ENCODE measurements at regions not wholly inside any gene's neighbourhood (a gene's known extent, or its start where the extent isn't known, plus 50 kb on each side); places are given as distances from the start of the nearest gene placed in this dataset.

DNA sequence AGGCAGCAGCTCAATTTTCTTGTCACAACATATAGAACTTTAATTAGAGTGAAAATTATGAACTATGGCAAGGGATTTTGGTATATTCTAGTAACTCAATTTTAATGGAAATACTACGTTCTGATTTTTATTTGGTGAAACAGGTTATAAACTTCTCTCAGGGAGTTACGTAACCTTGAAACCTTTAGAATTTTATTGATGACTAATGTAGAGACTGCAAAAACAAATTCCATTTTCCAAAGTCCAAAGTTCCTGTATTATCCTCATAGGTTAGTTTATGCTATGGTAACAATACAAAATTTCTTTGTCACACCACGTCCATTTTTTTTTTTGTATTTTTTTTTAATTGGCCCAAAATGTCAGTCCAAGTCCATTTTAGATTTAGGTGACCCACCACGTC, 185.7 kb downstream of the KLF5 start:
- TF ChIP-seq, protein P1, sequence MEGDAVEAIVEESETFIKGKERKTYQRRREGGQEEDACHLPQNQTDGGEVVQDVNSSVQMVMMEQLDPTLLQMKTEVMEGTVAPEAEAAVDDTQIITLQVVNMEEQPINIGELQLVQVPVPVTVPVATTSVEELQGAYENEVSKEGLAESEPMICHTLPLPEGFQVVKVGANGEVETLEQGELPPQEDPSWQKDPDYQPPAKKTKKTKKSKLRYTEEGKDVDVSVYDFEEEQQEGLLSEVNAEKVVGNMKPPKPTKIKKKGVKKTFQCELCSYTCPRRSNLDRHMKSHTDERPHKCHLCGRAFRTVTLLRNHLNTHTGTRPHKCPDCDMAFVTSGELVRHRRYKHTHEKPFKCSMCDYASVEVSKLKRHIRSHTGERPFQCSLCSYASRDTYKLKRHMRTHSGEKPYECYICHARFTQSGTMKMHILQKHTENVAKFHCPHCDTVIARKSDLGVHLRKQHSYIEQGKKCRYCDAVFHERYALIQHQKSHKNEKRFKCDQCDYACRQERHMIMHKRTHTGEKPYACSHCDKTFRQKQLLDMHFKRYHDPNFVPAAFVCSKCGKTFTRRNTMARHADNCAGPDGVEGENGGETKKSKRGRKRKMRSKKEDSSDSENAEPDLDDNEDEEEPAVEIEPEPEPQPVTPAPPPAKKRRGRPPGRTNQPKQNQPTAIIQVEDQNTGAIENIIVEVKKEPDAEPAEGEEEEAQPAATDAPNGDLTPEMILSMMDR (IDR thresholded peaks at IDR 0.05): no peak
- TF ChIP-seq EP300 (IDR thresholded peaks at IDR 0.05) (no peak), POLR2A (IDR thresholded peaks at IDR 0.05) (no peak)

Data from ovary (tissue), 3 donors.